ENCODE measurements at regions not wholly inside any gene's neighbourhood (a gene's known extent, or its start where the extent isn't known, plus 50 kb on each side); places are given as distances from the start of the nearest gene placed in this dataset.

DNA sequence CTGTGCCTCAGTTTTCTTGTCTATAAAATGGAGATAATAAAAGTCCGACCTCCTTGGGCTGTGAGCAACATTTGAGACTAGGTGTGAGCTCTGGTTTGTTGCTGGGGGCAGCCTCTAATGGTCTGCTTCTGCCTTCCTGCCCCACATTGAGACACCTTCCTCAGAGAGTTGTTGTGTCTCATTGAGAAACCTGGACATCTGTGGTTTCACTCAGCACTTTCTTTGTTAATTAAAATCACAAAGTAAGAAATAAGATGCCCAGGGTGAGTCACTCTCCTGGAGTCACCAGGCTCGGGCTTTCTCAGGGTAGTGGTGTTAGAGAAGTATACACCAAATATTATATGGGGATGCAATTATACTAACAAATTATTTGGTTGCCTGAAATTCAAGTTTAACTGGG is 389.2 kb upstream of the SALL1 start:
- TF ChIP-seq, protein P1, sequence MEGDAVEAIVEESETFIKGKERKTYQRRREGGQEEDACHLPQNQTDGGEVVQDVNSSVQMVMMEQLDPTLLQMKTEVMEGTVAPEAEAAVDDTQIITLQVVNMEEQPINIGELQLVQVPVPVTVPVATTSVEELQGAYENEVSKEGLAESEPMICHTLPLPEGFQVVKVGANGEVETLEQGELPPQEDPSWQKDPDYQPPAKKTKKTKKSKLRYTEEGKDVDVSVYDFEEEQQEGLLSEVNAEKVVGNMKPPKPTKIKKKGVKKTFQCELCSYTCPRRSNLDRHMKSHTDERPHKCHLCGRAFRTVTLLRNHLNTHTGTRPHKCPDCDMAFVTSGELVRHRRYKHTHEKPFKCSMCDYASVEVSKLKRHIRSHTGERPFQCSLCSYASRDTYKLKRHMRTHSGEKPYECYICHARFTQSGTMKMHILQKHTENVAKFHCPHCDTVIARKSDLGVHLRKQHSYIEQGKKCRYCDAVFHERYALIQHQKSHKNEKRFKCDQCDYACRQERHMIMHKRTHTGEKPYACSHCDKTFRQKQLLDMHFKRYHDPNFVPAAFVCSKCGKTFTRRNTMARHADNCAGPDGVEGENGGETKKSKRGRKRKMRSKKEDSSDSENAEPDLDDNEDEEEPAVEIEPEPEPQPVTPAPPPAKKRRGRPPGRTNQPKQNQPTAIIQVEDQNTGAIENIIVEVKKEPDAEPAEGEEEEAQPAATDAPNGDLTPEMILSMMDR (conservative IDR thresholded peaks at IDR 0.05), result no peak
- TF ChIP-seq EZH2 (IDR thresholded peaks at IDR 0.05; ENCODE audit: low read depth), result no peak
